HCT116 (cell line): ENCODE measurements at regions not wholly inside any gene's neighbourhood (a gene's known extent, or its start where the extent isn't known, plus 50 kb on each side); places are given as distances from the start of the nearest gene placed in this dataset.

Experiments used
- ATAC-seq: fragments of 200-7000 bp; cut with Tn5 transposase; 2 replicates; pipeline ENCODE4 v1.9.1; 2020; ENCODE audit warnings: mild to moderate bottlenecking, moderate library complexity
- BruUV-seq: library from RNA; stranded (reverse); fragments of 400-500 nt; replicated peaks from 2 replicates; lab custom pipeline; 2021; lab: Mats Ljungman, UMichigan
- CTCF ChIA-PET: fragments of 300-600 bp; sonication (Branson Sonifier 250); formaldehyde crosslinking; loops from one replicate; lab custom pipeline; 2021; ENCODE audit warnings: antibody characterized with exemption; lab: Charles Lee
- POLR2A ChIA-PET: fragments of 300-600, 350-600 bp; sonication (Branson Sonifier 250); formaldehyde crosslinking; loops from one replicate; lab custom pipeline; 2021; ENCODE audit warnings: antibody characterized with exemption; lab: Charles Lee
- RAD21 ChIA-PET, 2 experiments: fragments of 300-600 bp; sonication (Branson Sonifier 250); formaldehyde crosslinking; loops; one replicate each; lab custom pipeline; 2023; ENCODE audit warnings: low total read pairs in 2 of 2; ENCODE audit not compliant: uncharacterized antibody in 2 of 2, unreplicated experiment in 2 of 2, low non-redundant PET in 1 of 2; lab: Charles Lee
- DNase-seq: peaks from one replicate; pipeline ENCODE4 v3.0.0-alpha.2; 2010; ENCODE audit warnings: low read depth, low spot score
- H2AFZ ChIP-seq: fragments of 200-600 bp; shearing (Covaris generic), sonication (generic); 2 replicates; pipeline ENCODE4 v1.6.1; 2017; ENCODE audit warnings: low read depth, mixed run types, mixed read lengths, antibody characterized with exemption, low read length; ENCODE audit not compliant: poor library complexity, severe bottlenecking
- H3K27ac ChIP-seq: 2 replicates; pipeline ENCODE4 v1.5.1; 2012; ENCODE audit warnings: low read depth, low read length
- H3K27me3 ChIP-seq: fragments of 200-600 bp; sonication (generic); 2 replicates; pipeline ENCODE4 v1.6.1; 2016; ENCODE audit warnings: mixed run types, low read length, mixed read lengths; ENCODE audit not compliant: insufficient read depth
- H3K36me3 ChIP-seq, 2 experiments: fragments of 200-500 bp in 1 of 2; fragments of 200-600 bp in 1 of 2; sonication (Bioruptor generic) in 1 of 2; sonication (generic) in 1 of 2; 2 replicates each; pipeline versions ENCODE4 v1.5.1 to v1.6.1; 2014 to 2016; ENCODE audit warnings: low read length in 2 of 2, inconsistent platforms in 1 of 2, mixed read lengths in 1 of 2, mixed run types in 1 of 2; ENCODE audit not compliant: insufficient read depth in 2 of 2, control insufficient read depth in 1 of 2
- H3K4me1 ChIP-seq, 2 experiments: fragments of 200-600 bp in 1 of 2; sonication (generic) in 1 of 2; 2 replicates each; pipeline versions ENCODE4 v1.5.1 to v1.6.1; 2012 to 2017; ENCODE audit warnings: low read length in 2 of 2, inconsistent platforms in 1 of 2, mild to moderate bottlenecking in 1 of 2, mixed read lengths in 1 of 2, mixed run types in 1 of 2, moderate library complexity in 1 of 2; ENCODE audit not compliant: insufficient read depth in 2 of 2, control insufficient read depth in 1 of 2
- H3K4me2 ChIP-seq: fragments of 200-600 bp; sonication (generic); 2 replicates; pipeline ENCODE4 v1.6.1; 2017; ENCODE audit warnings: mixed run types, low read length, mixed read lengths
- H3K4me3 ChIP-seq, 2 experiments: fragments of 200-600 bp in 1 of 2; sonication (generic) in 1 of 2; replicated peaks in 1 of 2; 2 replicates each; pipeline ENCODE4 v1.5.1; 2011 to 2016; ENCODE audit warnings: low read length in 2 of 2, control low read depth in 1 of 2, low read depth in 1 of 2, mild to moderate bottlenecking in 1 of 2, mixed read lengths in 1 of 2, mixed run types in 1 of 2
- H3K79me2 ChIP-seq: fragments of 200-600 bp; sonication (generic); 2 replicates; pipeline ENCODE4 v1.6.1; 2017; ENCODE audit warnings: mild to moderate bottlenecking, mixed run types, low read length, moderate library complexity, mixed read lengths; ENCODE audit not compliant: insufficient read depth
- H3K9ac ChIP-seq: fragments of 200-600 bp; sonication (generic); 2 replicates; pipeline ENCODE4 v1.6.1; 2016; ENCODE audit warnings: low read length, mixed read lengths
- H3K9me2 ChIP-seq: fragments of 200-600 bp; sonication (generic), shearing (Covaris generic); 2 replicates; pipeline ENCODE4 v1.6.1; 2017; ENCODE audit warnings: mixed run types, mild to moderate bottlenecking, moderate library complexity; ENCODE audit not compliant: insufficient read depth
- H3K9me3 ChIP-seq, 2 experiments: fragments of 200-500 bp in 1 of 2; fragments of 200-600 bp in 1 of 2; sonication (Bioruptor generic) in 1 of 2; sonication (generic) in 1 of 2; 2 replicates each; pipeline ENCODE4 v1.6.1; 2014 to 2017; ENCODE audit warnings: low read length in 2 of 2, mixed read lengths in 2 of 2, inconsistent platforms in 1 of 2, low read depth in 1 of 2, mild to moderate bottlenecking in 1 of 2, mixed run types in 1 of 2, moderate library complexity in 1 of 2; ENCODE audit not compliant: control insufficient read depth in 1 of 2, insufficient read depth in 1 of 2
- H4K20me1 ChIP-seq: fragments of 200-600 bp; sonication (generic), shearing (Covaris generic); 2 replicates; pipeline ENCODE4 v1.6.1; 2017; ENCODE audit warnings: mixed run types, mild to moderate bottlenecking, moderate library complexity; ENCODE audit not compliant: insufficient read depth
- CBX3 ChIP-seq: IDR thresholded peaks from 2 replicates; pipeline ENCODE4 v1.6.1; 2012; ENCODE audit warnings: low read depth
- CEBPB ChIP-seq: IDR thresholded peaks from 2 replicates; pipeline ENCODE4 v1.6.1; 2012; ENCODE audit warnings: low read depth
- EGR1 ChIP-seq: IDR thresholded peaks from 2 replicates; pipeline ENCODE4 v1.6.1; 2012; ENCODE audit warnings: low read depth
- ELF1 ChIP-seq: IDR thresholded peaks from 2 replicates; pipeline ENCODE4 v1.6.1; 2012; ENCODE audit warnings: low read depth, borderline replicate concordance
- EZH2 ChIP-seq: fragments of 200-600 bp; sonication (generic); IDR thresholded peaks from 2 replicates; pipeline ENCODE4 v1.6.1; 2017; ENCODE audit warnings: antibody characterized with exemption, mixed run types
- REST ChIP-seq: IDR thresholded peaks from 2 replicates; pipeline ENCODE4 v1.6.1; 2012; ENCODE audit warnings: low read depth
- SRF ChIP-seq: IDR thresholded peaks from 2 replicates; pipeline ENCODE4 v1.6.1; 2012; ENCODE audit warnings: low read depth
- TCF7L2 ChIP-seq: IDR thresholded peaks from 2 replicates; pipeline ENCODE4 v1.7.0; 2011; ENCODE audit warnings: borderline replicate concordance, inconsistent platforms; ENCODE audit not compliant: insufficient read depth, insufficient read length; ENCODE audit errors: extremely low read depth
- ZFX ChIP-seq: fragments of 450-650 bp; IDR thresholded peaks from 2 replicates; pipeline ENCODE4 v1.6.1; 2017
- intact Hi-C: fragments of 100-400 bp; cut with micrococcal nuclease; formaldehyde crosslinking; loops from 2 replicates; pipeline ENCODE4 v1.10.0; 2022
- TF ChIP-seq, protein P1 (sequence below): IDR thresholded peaks from 2 replicates; pipeline ENCODE4 v1.6.1; 2012
- TF ChIP-seq, protein P2 (sequence below), 3 experiments: fragments of 200-600 bp in 1 of 3; sonication (generic) in 1 of 3; IDR thresholded peaks in 2 of 3; conservative IDR thresholded peaks in 1 of 3; 2 replicates each; pipeline ENCODE4 v1.5.1; 2012 to 2017; ENCODE audit warnings: low read depth in 2 of 3, low read length in 2 of 3, antibody characterized with exemption in 1 of 3, borderline replicate concordance in 1 of 3, control low read depth in 1 of 3, mild to moderate bottlenecking in 1 of 3, mixed read lengths in 1 of 3, mixed run types in 1 of 3, moderate library complexity in 1 of 3; ENCODE audit not compliant: insufficient read depth in 1 of 3
- TF ChIP-seq, protein P3 (sequence below): IDR thresholded peaks from 2 replicates; pipeline ENCODE4 v1.6.1; 2011; ENCODE audit warnings: mild to moderate bottlenecking, low read length, moderate library complexity; ENCODE audit not compliant: insufficient replicate concordance; ENCODE audit errors: extremely low read depth
- TF ChIP-seq, protein P4 (sequence below): IDR thresholded peaks from 2 replicates; pipeline ENCODE4 v1.6.1; 2012

DNA sequence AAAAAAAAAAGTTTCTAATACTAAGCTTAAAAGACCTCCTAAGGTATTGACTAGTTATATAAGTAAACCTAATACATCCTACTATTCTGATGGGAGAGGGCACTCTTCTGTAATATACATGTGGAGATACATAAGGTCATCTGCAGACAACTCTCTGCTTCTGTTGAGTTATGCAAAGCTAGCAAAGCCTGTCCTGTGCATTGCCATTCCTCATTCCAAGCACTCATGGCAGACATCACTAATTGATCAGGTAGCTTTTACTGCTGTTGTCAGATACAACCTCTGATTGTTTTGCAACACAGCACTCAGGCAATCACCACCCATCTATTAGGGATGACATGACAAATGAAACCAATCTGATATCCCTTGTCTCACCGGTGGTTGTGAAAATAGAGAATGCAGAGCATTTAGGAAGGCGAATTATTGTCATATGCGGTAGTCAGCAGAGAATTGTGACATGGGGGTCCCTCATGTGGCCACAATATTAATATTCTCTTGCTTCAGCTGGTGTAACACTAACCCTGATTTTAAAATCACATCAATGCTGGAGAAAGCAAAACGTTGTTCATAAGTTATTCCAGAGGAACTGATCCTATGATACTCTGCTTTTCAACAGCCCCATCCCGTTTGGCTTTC is 416.5 kb upstream of the GYPC start:
- Histone ChIP-seq H2AFZ (no peak overlapping the region), H3K79me2 (no peaks in the 10 kb centered on the region), H3K4me2 (no peak overlapping the region), H3K9ac (no peak overlapping the region), H4K20me1 (no peaks in the 10 kb centered on the region), H3K27ac (no peak overlapping the region), H3K4me3 (no peak overlapping the region), H3K9me2 (no peaks in the 10 kb centered on the region), H3K4me1 (no peaks in the 10 kb centered on the region), H3K27me3 (no peaks in the 10 kb centered on the region), H3K36me3 (no peaks in the 10 kb centered on the region), H3K9me3 (peaks cover 12 to 17% of the 10 kb centered on the region in 2 experiments; a peak in 2 of 4 replicates)
- TF ChIP-seq ELF1 = no peak
- TF ChIP-seq, protein P1, sequence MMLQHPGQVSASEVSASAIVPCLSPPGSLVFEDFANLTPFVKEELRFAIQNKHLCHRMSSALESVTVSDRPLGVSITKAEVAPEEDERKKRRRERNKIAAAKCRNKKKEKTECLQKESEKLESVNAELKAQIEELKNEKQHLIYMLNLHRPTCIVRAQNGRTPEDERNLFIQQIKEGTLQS = no peak
- no peak for TF ChIP-seq EGR1
- TF ChIP-seq REST = no peak
- TF ChIP-seq, protein P2, sequence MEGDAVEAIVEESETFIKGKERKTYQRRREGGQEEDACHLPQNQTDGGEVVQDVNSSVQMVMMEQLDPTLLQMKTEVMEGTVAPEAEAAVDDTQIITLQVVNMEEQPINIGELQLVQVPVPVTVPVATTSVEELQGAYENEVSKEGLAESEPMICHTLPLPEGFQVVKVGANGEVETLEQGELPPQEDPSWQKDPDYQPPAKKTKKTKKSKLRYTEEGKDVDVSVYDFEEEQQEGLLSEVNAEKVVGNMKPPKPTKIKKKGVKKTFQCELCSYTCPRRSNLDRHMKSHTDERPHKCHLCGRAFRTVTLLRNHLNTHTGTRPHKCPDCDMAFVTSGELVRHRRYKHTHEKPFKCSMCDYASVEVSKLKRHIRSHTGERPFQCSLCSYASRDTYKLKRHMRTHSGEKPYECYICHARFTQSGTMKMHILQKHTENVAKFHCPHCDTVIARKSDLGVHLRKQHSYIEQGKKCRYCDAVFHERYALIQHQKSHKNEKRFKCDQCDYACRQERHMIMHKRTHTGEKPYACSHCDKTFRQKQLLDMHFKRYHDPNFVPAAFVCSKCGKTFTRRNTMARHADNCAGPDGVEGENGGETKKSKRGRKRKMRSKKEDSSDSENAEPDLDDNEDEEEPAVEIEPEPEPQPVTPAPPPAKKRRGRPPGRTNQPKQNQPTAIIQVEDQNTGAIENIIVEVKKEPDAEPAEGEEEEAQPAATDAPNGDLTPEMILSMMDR (IDR thresholded peaks at IDR 0.05 in 2 of 3, conservative IDR thresholded peaks at IDR 0.05 in 1 of 3; ENCODE audit: borderline replicate concordance in 1 of 3, insufficient read depth in 1 of 3, low read depth in 2 of 3, low read length in 2 of 3) = no peak
- TF ChIP-seq EZH2 = no peak
- TF ChIP-seq, protein P3, sequence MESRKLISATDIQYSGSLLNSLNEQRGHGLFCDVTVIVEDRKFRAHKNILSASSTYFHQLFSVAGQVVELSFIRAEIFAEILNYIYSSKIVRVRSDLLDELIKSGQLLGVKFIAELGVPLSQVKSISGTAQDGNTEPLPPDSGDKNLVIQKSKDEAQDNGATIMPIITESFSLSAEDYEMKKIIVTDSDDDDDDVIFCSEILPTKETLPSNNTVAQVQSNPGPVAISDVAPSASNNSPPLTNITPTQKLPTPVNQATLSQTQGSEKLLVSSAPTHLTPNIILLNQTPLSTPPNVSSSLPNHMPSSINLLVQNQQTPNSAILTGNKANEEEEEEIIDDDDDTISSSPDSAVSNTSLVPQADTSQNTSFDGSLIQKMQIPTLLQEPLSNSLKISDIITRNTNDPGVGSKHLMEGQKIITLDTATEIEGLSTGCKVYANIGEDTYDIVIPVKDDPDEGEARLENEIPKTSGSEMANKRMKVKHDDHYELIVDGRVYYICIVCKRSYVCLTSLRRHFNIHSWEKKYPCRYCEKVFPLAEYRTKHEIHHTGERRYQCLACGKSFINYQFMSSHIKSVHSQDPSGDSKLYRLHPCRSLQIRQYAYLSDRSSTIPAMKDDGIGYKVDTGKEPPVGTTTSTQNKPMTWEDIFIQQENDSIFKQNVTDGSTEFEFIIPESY = no peak
- no peak for TF ChIP-seq TCF7L2
- TF ChIP-seq, protein P4, sequence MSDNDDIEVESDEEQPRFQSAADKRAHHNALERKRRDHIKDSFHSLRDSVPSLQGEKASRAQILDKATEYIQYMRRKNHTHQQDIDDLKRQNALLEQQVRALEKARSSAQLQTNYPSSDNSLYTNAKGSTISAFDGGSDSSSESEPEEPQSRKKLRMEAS = no peak
- no peak for TF ChIP-seq ZFX
- no peak for TF ChIP-seq CBX3
- no peak for TF ChIP-seq CEBPB
- no peak for TF ChIP-seq SRF
- POLR2A ChIA-PET = no interaction called here
- no TSS peak for BruUV-seq
- CTCF ChIA-PET = no interaction called here
- no peak for ATAC-seq
- intact Hi-C loops = no loop called here
- RAD21 ChIA-PET = no interaction called here
- no peak for DNase-seq
